Upper lobe of left lung (tissue), 4 donors: ENCODE measurements at regions not wholly inside any gene's neighbourhood (a gene's known extent, or its start where the extent isn't known, plus 50 kb on each side); places are given as distances from the start of the nearest gene placed in this dataset.

ENCODE experiments used
- CTCF ChIP-seq, 6 experiments: fragments of 450-650 bp in 4 of 6; fragments of 200-600 bp in 2 of 6; sonication (generic) in 2 of 6; IDR thresholded peaks; one replicate each; pipeline ENCODE4 v1.5.1; 2016 to 2019; ENCODE audit warnings: antibody characterized with exemption in 6 of 6
- EP300 ChIP-seq, 4 donors: sonication (generic); formaldehyde crosslinking; IDR thresholded peaks; one replicate each; pipeline ENCODE4 v1.5.1; 2017; ENCODE audit warnings: antibody characterized with exemption in 4 of 4, control low read depth in 2 of 4
- POLR2A ChIP-seq, 4 donors: fragments of 450-650 bp; IDR thresholded peaks; one replicate each; pipeline ENCODE4 v1.5.1; 2016 to 2017; ENCODE audit warnings: antibody characterized with exemption in 4 of 4, mild to moderate bottlenecking in 2 of 4

- no peak for TF ChIP-seq CTCF (IDR thresholded peaks at IDR 0.05)
- TF ChIP-seq POLR2A (IDR thresholded peaks at IDR 0.05): no peak
- TF ChIP-seq EP300 (IDR thresholded peaks at IDR 0.05): no peak
Observed at GRCh38 chr18:64800151-64800550, 651.3 kb upstream of the LINC00305 start.
